ENCODE measurements at regions not wholly inside any gene's neighbourhood (a gene's known extent, or its start where the extent isn't known, plus 50 kb on each side); places are given as distances from the start of the nearest gene placed in this dataset.

- no peak for FAIRE-seq
- peaks cover 3% of the 10 kb centered on the region for H3K36me3 Mint-ChIP-seq (ENCODE audit: low read depth, unreplicated experiment)
Observed at GRCh38 chr2:15756011-15756550, 164.4 kb downstream of the DDX1 start.

GRCh38 chr2:15756882-15757819 lies 165.5 kb downstream of the DDX1 start:
- Mint-ChIP-seq H3K9me3 (ENCODE audit: unreplicated experiment) (peaks cover 14% of the 10 kb centered on the region), H3K27ac (ENCODE audit: unreplicated experiment) (no peak overlapping the region)

More at GRCh38 chr2:15756011-15756550, 164.4 kb downstream of the DDX1 start:
- no peaks in the 10 kb centered on the region for H3K4me1 ChIP-seq (ENCODE audit: insufficient read depth, low read length)
- H3K79me2 ChIP-seq (ENCODE audit: insufficient read depth, low read length), result no peaks in the 10 kb centered on the region
- no peaks in the 10 kb centered on the region for H3K36me3 ChIP-seq (ENCODE audit: insufficient read depth, low read length)
- H3K9me3 ChIP-seq (ENCODE audit: insufficient read depth, low read depth, low read length), result no peaks in the 10 kb centered on the region
- H3K27me3 Mint-ChIP-seq (ENCODE audit: low read depth, unreplicated experiment), result peaks cover 8% of the 10 kb centered on the region
- H3K4me3 Mint-ChIP-seq (ENCODE audit: unreplicated experiment), result no peak overlapping the region
- no peak overlapping the region for H3K9ac ChIP-seq (ENCODE audit: low read length)
- no peak overlapping the region for H3K4me3 ChIP-seq (ENCODE audit: insufficient read depth, low read depth, low read length)
- H2AFZ ChIP-seq (ENCODE audit: low read depth, low read length), result no peak overlapping the region
- no peak overlapping the region for H3K27ac ChIP-seq (ENCODE audit: low read depth, low read length)
- no peak for DNase-seq (ENCODE audit: low read depth)
- H3K9me3 Mint-ChIP-seq (ENCODE audit: unreplicated experiment), result peaks cover 11% of the 10 kb centered on the region
- no peaks in the 10 kb centered on the region for H3K4me1 Mint-ChIP-seq (ENCODE audit: low read depth, unreplicated experiment)
- no peaks in the 10 kb centered on the region for H3K27me3 ChIP-seq (ENCODE audit: insufficient read depth, low read length)
- no peaks in the 10 kb centered on the region for H4K20me1 ChIP-seq (ENCODE audit: insufficient read depth, low read length)
- no peak overlapping the region for H3K4me2 ChIP-seq (ENCODE audit: low read length)
- no peak overlapping the region for H3K27ac Mint-ChIP-seq (ENCODE audit: unreplicated experiment)
- TF ChIP-seq EZH2 (IDR thresholded peaks at IDR 0.05; ENCODE audit: insufficient read depth, low read length) (no peak), CTCF (IDR thresholded peaks at IDR 0.05; ENCODE audit: insufficient read depth, low read depth, low read length) (no peak)

More at GRCh38 chr2:15756882-15757819, 165.5 kb downstream of the DDX1 start:
- TF ChIP-seq EZH2 (IDR thresholded peaks at IDR 0.05; ENCODE audit: insufficient read depth, low read length) (no peak), CTCF (IDR thresholded peaks at IDR 0.05; ENCODE audit: insufficient read depth, low read depth, low read length) (no peak)
- Mint-ChIP-seq H3K36me3 (ENCODE audit: low read depth, unreplicated experiment) (peaks cover 3% of the 10 kb centered on the region), H3K4me3 (ENCODE audit: unreplicated experiment) (no peak overlapping the region), H3K4me1 (ENCODE audit: low read depth, unreplicated experiment) (no peaks in the 10 kb centered on the region), H3K27me3 (ENCODE audit: low read depth, unreplicated experiment) (peaks cover 8% of the 10 kb centered on the region)
- no peak overlapping the region for H3K27ac ChIP-seq (ENCODE audit: low read depth, low read length)
- H4K20me1 ChIP-seq (ENCODE audit: insufficient read depth, low read length), result no peaks in the 10 kb centered on the region
- no peak overlapping the region for H3K4me3 ChIP-seq (ENCODE audit: insufficient read depth, low read depth, low read length)
- H3K4me2 ChIP-seq (ENCODE audit: low read length), result no peak overlapping the region
- no peaks in the 10 kb centered on the region for H3K9me3 ChIP-seq (ENCODE audit: insufficient read depth, low read depth, low read length)
- DNase-seq (ENCODE audit: low read depth) (no peak), FAIRE-seq (no peak)
- no peaks in the 10 kb centered on the region for H3K4me1 ChIP-seq (ENCODE audit: insufficient read depth, low read length)
- H3K27me3 ChIP-seq (ENCODE audit: insufficient read depth, low read length), result no peaks in the 10 kb centered on the region
- no peak overlapping the region for H2AFZ ChIP-seq (ENCODE audit: low read depth, low read length)
- H3K79me2 ChIP-seq (ENCODE audit: insufficient read depth, low read length), result no peaks in the 10 kb centered on the region
- H3K9ac ChIP-seq (ENCODE audit: low read length), result no peak overlapping the region
- no peaks in the 10 kb centered on the region for H3K36me3 ChIP-seq (ENCODE audit: insufficient read depth, low read length)

Measured in astrocyte (in vitro differentiated cells and primary cell).